B cell (primary cell): ENCODE measurements at regions not wholly inside any gene's neighbourhood (a gene's known extent, or its start where the extent isn't known, plus 50 kb on each side); places are given as distances from the start of the nearest gene placed in this dataset.
"Not testable (repeated sequence)": the region's sequence is repeated elsewhere in the genome, so short reads cannot be mapped to it uniquely, and the experiment has no call there.

ENCODE experiments used
- ATAC-seq: fragments of 200-7000 bp; cut with Tn5 transposase; one replicate; pipeline ENCODE4 v1.10.0; 2021; ENCODE audit warnings: low read depth, mild to moderate bottlenecking, moderate number of reproducible peaks, moderate library complexity
- CTCF ChIA-PET: fragments of 350-600 bp; sonication (Branson Sonifier 250); formaldehyde crosslinking; loops from one replicate; lab custom pipeline; 2021; ENCODE audit warnings: antibody characterized with exemption, inconsistent platforms; lab: Charles Lee
- POLR2A ChIA-PET: fragments of 350-600 bp; sonication (Branson Sonifier 250); formaldehyde crosslinking; loops from one replicate; lab custom pipeline; 2021; ENCODE audit warnings: antibody characterized with exemption; lab: Charles Lee
- DNase-seq: peaks from one replicate; pipeline ENCODE4 v3.0.0; 2013
- H2AFZ ChIP-seq: 2 replicates; pipeline ENCODE4 v1.6.1; 2012; ENCODE audit warnings: mild to moderate bottlenecking, low read depth, low read length; ENCODE audit not compliant: insufficient read depth, poor library complexity, severe bottlenecking
- H3K27ac ChIP-seq, 2 donors: 1 replicate in 1 of 2; 2 replicates in 1 of 2; pipeline ENCODE4 v1.5.1; 2012 to 2013; ENCODE audit warnings: low read length in 2 of 2, mild to moderate bottlenecking in 2 of 2, moderate library complexity in 1 of 2
- H3K27me3 ChIP-seq, 4 experiments: fragments of 200-600 bp in 1 of 4; sonication (generic) in 1 of 4; replicated peaks in 1 of 4; 1 replicate in 2 of 4; 2 replicates in 2 of 4; pipeline versions ENCODE4 v1.6.1 to v1.7.0; 2013 to 2016; ENCODE audit warnings: low read length in 3 of 4, mild to moderate bottlenecking in 2 of 4, mixed read lengths in 1 of 4, moderate library complexity in 1 of 4; ENCODE audit not compliant: insufficient read depth in 4 of 4, control insufficient read depth in 3 of 4; ENCODE audit errors: control extremely low read depth in 1 of 4
- H3K36me3 ChIP-seq, 2 experiments: replicated peaks in 1 of 2; 1 replicate in 1 of 2; 2 replicates in 1 of 2; pipeline versions ENCODE4 v1.6.1 to v1.7.1; 2013; ENCODE audit warnings: low read length in 1 of 2; ENCODE audit not compliant: insufficient read depth in 2 of 2, control insufficient read depth in 1 of 2; ENCODE audit errors: control extremely low read depth in 1 of 2, extremely low read depth in 1 of 2
- H3K4me1 ChIP-seq, 2 donors: fragments of 200-600 bp in 1 of 2; sonication (generic) in 1 of 2; 1 replicate in 1 of 2; 2 replicates in 1 of 2; pipeline versions ENCODE4 v1.5.1 to v1.6.1; 2013 to 2017; ENCODE audit warnings: low read length in 2 of 2; ENCODE audit not compliant: control insufficient read depth in 2 of 2, insufficient read depth in 2 of 2
- H3K4me2 ChIP-seq: replicated peaks from 2 replicates; pipeline ENCODE3; 2012; ENCODE audit warnings: mild to moderate bottlenecking, low read depth, low read length; ENCODE audit not compliant: poor library complexity, severe bottlenecking
- H3K4me3 ChIP-seq, 5 experiments: fragments of 200-600 bp in 1 of 5; sonication (generic) in 1 of 5; 1 replicate in 3 of 5; 2 replicates in 2 of 5; pipeline versions ENCODE4 v1.5.1 to v1.7.0; 2011 to 2016; ENCODE audit warnings: low read length in 4 of 5, mild to moderate bottlenecking in 4 of 5, low read depth in 2 of 5, control low read depth in 1 of 5, moderate library complexity in 1 of 5; ENCODE audit not compliant: insufficient read depth in 1 of 5; ENCODE audit errors: control extremely low read depth in 1 of 5, extremely low read depth in 1 of 5
- H3K79me2 ChIP-seq: fragments of 200-600 bp; sonication (generic); one replicate; pipeline ENCODE4 v1.6.0; 2016; ENCODE audit warnings: low read length; ENCODE audit not compliant: control insufficient read depth, insufficient read depth
- H3K9ac ChIP-seq: fragments of 200-600 bp; sonication (generic); 2 replicates; pipeline ENCODE4 v1.6.1; 2017; ENCODE audit warnings: mild to moderate bottlenecking, low read length, moderate library complexity
- H3K9me3 ChIP-seq, 3 donors: one replicate each; pipeline versions ENCODE4 v1.6.1 to v1.7.1; 2013; ENCODE audit warnings: low read length in 2 of 3; ENCODE audit not compliant: control insufficient read depth in 2 of 3, insufficient read depth in 1 of 3; ENCODE audit errors: control extremely low read depth in 1 of 3
- H4K20me1 ChIP-seq: 2 replicates; pipeline ENCODE4 v1.6.0; 2012; ENCODE audit warnings: mild to moderate bottlenecking, low read length; ENCODE audit not compliant: insufficient read depth, control insufficient read depth, poor library complexity, severe bottlenecking
- H3K27ac Mint-ChIP-seq: one replicate; pipeline ENCODE4 v1.8.0; 2021; ENCODE audit warnings: mixed read lengths
- H3K27me3 Mint-ChIP-seq: one replicate; pipeline ENCODE4 v1.8.0; 2021; ENCODE audit warnings: mixed read lengths
- H3K4me1 Mint-ChIP-seq: one replicate; pipeline ENCODE4 v1.8.0; 2021; ENCODE audit warnings: mixed read lengths
- H3K4me3 Mint-ChIP-seq: one replicate; pipeline ENCODE4 v1.8.0; 2021; ENCODE audit warnings: mixed read lengths
- H3K9me3 Mint-ChIP-seq: one replicate; pipeline ENCODE4 v1.8.0; 2022; ENCODE audit warnings: mixed read lengths; ENCODE audit not compliant: insufficient read depth
- WGBS: methylation state at CpG from one replicate; pipeline ENCODE4 v1.1.5; 2013; ENCODE audit warnings: missing lambda C conversion rate; ENCODE audit not compliant: insufficient coverage; 5-methylcytosine and 5-hydroxymethylcytosine counted together
- intact Hi-C: fragments of 100-400 bp; cut with micrococcal nuclease; formaldehyde crosslinking; loops from one replicate; pipeline ENCODE4 v1.10.0; 2022

DNA sequence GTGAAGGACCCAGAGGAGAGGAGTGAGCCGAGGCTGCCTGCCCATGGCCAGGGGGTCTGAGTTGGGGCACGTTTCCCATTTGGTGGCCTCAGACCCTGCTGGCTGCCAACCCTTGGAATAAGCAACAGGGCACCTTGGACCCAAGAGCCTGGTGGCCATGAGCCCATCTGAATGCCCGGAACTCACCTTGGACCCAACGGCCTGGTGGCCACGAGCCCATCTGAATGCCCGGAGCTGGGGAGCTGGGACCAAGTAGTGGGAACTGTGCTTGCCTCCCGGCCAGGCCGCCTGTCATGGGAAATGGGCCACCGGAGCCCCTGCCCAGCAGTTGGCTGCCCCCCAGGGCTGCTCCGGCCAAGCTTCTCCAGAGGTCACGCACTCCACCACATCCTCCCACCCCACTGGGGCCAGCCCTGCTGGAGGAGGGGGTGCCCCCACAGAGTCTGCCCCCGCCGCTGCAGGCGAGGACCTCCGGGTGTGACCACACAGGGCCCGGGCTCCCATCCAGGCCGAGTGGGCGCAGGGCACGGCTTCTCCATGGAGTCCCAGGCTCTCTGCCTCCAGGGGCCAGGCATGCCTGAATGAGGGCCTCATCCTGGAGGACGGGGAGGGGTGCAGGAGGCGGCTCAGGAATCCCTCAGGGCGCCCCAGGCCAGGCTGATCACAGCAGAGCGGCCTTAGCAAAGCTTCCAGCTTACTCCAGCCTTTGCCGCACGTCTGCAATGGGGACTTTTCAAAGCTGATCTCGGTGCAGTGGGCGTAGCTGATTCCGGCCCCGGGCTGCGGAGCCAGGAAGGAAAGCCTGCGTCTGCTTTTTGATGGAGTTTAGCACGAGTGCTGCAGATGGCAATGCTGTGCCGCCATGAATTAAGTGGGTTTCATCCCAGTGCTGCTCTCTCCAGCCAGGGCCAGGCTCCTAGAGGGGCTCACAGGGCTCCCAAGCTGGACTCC is 146.3 kb downstream of the LAT start:
- DNase-seq, H3K9me3 Mint-ChIP-seq, H3K27me3 ChIP-seq, H3K36me3 ChIP-seq, H3K4me3 Mint-ChIP-seq, H3K4me1 Mint-ChIP-seq, CTCF ChIA-PET, POLR2A ChIA-PET, H3K4me3 ChIP-seq, H3K4me2 ChIP-seq, intact Hi-C loops, H3K27me3 Mint-ChIP-seq, H3K27ac Mint-ChIP-seq, H4K20me1 ChIP-seq, H3K27ac ChIP-seq, H2AFZ ChIP-seq, H3K4me1 ChIP-seq, H3K9ac ChIP-seq, H3K9me3 ChIP-seq, H3K79me2 ChIP-seq, ATAC-seq: not testable (repeated sequence)
- 85% methylated on average over 28 of the region's 33 CpGs for WGBS

DNA sequence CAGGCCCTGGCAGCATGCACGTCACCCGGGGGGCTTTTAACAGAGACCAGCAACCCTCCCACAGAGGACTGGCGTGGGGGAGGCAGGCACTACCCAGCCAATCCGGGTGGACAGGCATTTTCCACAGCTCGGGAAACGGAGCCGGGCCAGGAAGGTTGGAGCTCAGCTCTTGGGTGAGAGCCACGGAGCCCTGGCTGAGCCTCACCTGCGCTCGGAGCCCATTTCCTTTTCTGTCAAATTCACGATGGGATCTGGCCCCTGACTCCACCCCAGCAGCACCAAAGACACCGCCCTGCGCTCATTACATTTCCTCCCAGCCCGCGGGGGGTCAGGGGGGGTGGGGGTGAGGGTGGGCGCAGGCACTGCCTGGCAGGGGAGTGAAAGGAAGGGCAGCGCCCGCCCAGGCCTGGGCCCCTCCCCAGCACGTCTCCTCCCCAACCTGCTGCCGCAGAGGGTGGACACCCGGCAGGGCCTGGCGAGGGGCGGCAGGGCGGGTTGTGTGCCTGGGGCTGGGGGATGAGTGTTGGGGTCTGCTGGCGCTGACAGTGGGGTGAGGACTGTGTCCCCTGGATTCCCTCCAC is 145.4 kb downstream of the LAT start:
- CTCF ChIA-PET, H4K20me1 ChIP-seq, H3K4me3 Mint-ChIP-seq, H3K4me3 ChIP-seq, H3K27me3 ChIP-seq, POLR2A ChIA-PET, H3K4me1 Mint-ChIP-seq, ATAC-seq, H3K79me2 ChIP-seq, H3K4me1 ChIP-seq, H3K9ac ChIP-seq, H3K27ac ChIP-seq, H3K4me2 ChIP-seq, intact Hi-C loops, H3K27ac Mint-ChIP-seq, H3K36me3 ChIP-seq, H3K27me3 Mint-ChIP-seq, H3K9me3 Mint-ChIP-seq, H3K9me3 ChIP-seq, H2AFZ ChIP-seq, DNase-seq: not testable (repeated sequence)
- 84% methylated on average over 5 of the region's 25 CpGs for WGBS

DNA sequence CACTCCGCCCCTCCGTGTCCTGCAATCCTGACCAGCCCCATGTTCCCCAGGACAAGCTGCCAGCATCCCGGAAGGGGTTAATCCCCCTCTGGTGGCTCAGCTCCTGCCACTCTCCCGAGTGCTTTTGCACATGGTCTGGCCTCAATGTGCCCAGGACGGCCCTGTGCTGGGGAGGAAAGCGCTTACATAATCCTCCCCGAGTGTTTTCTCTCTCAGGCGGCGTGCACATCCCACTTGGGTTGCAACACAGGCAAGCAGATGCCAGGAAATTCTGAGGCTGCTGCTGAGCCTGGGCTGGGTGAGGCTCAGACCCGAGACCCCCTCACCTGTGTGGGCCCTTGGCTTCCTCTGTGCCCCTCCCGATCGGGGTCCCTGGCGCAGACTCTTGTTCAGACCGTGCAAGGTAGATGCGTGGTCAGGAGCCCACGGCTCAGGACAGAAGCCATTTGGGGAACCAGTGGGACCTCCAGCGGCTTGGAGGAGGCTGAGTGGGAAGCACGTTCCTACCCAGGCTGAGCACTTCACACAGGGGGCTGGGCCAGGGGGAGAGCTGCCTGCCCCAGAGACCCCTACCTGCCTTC is 144.7 kb downstream of the LAT start:
- H2AFZ ChIP-seq, ATAC-seq, H3K4me3 ChIP-seq, H3K36me3 ChIP-seq, H4K20me1 ChIP-seq, POLR2A ChIA-PET, DNase-seq, H3K9me3 Mint-ChIP-seq, H3K4me1 ChIP-seq, H3K4me1 Mint-ChIP-seq, intact Hi-C loops, H3K9ac ChIP-seq, H3K27me3 ChIP-seq, H3K9me3 ChIP-seq, H3K27me3 Mint-ChIP-seq, H3K4me2 ChIP-seq, H3K79me2 ChIP-seq, H3K4me3 Mint-ChIP-seq, H3K27ac Mint-ChIP-seq, H3K27ac ChIP-seq, CTCF ChIA-PET: not testable (repeated sequence)
- 97% methylated on average over 15 of the region's 18 CpGs for WGBS
